HG03575 (cell line): ENCODE measurements at regions not wholly inside any gene's neighbourhood (a gene's known extent, or its start where the extent isn't known, plus 50 kb on each side); places are given as distances from the start of the nearest gene placed in this dataset.
A peak's percentile ranks its signal among the peaks of the same experiment; 100 is the strongest.
"Not testable (repeated sequence)": the region's sequence is repeated elsewhere in the genome, so short reads cannot be mapped to it uniquely, and the experiment has no call there.

Experiments
- ATAC-seq: cut with Tn5 transposase; IDR thresholded peaks from one replicate; pipeline ENCODE4 v1.9.1; 2021; ENCODE audit not compliant: unreplicated experiment, insufficient number of reproducible peaks, low FRiP score; ENCODE audit errors: extremely low read depth

GRCh38 chr9:119761812-119762211 lies 392.6 kb upstream of the BRINP1 start:
- no peak for ATAC-seq

- ATAC-seq: no peak
Measured at GRCh38 chr9:119758990-119759389, 389.8 kb upstream of the BRINP1 start.

GRCh38 chr9:119758241-119758640 lies 389.0 kb upstream of the BRINP1 start:
- no peak for ATAC-seq

- ATAC-seq: no peak
Measured at GRCh38 chr9:119739476-119739875, 370.2 kb upstream of the BRINP1 start.

- ATAC-seq: peak; percentile 97
Measured at GRCh38 chr9:119736491-119737454, 367.5 kb upstream of the BRINP1 start.

- ATAC-seq: no peak
Measured at GRCh38 chr9:119727988-119728387, 358.8 kb upstream of the BRINP1 start.

GRCh38 chr9:119726035-119726434 lies 356.8 kb upstream of the BRINP1 start:
- no peak for ATAC-seq

GRCh38 chr9:119722384-119722783 lies 353.1 kb upstream of the BRINP1 start:
- ATAC-seq: no peak

- ATAC-seq: no peak
Measured at GRCh38 chr9:119712325-119712724, 343.1 kb upstream of the BRINP1 start.

- ATAC-seq: no peak
Measured at GRCh38 chr9:119709431-119709830, 340.2 kb upstream of the BRINP1 start.

- ATAC-seq: no peak
Measured at GRCh38 chr9:119707228-119707845, 338.1 kb upstream of the BRINP1 start.

GRCh38 chr9:119701651-119702050 lies 332.4 kb upstream of the BRINP1 start:
- no peak for ATAC-seq

- ATAC-seq: no peak
Measured at GRCh38 chr9:119698535-119698934, 329.3 kb upstream of the BRINP1 start.

GRCh38 chr9:119697996-119698395 lies 328.8 kb upstream of the BRINP1 start:
- no peak for ATAC-seq

- no peak for ATAC-seq
Measured at GRCh38 chr9:119689879-119690278, 320.6 kb upstream of the BRINP1 start.

- ATAC-seq: no peak
Measured at GRCh38 chr9:119688547-119688946, 319.3 kb upstream of the BRINP1 start.

GRCh38 chr9:119677811-119678505 lies 308.7 kb upstream of the BRINP1 start:
- ATAC-seq: no peak

GRCh38 chr9:119675951-119676350 lies 306.7 kb upstream of the BRINP1 start:
- no peak for ATAC-seq

- ATAC-seq: not testable (repeated sequence)
Measured at GRCh38 chr9:119672763-119673162, 303.5 kb upstream of the BRINP1 start.

- ATAC-seq: no peak
Measured at GRCh38 chr9:119667916-119668315, 298.7 kb upstream of the BRINP1 start.
